CD14-positive monocyte (primary cell): ENCODE measurements at regions not wholly inside any gene's neighbourhood (a gene's known extent, or its start where the extent isn't known, plus 50 kb on each side); places are given as distances from the start of the nearest gene placed in this dataset.

Source experiments
- DNase-seq, 3 donors: peaks; one replicate each; pipeline ENCODE4 v3.0.0-alpha.2; 2011 to 2022
- H2AFZ ChIP-seq: 2 replicates; pipeline ENCODE4 v1.6.0; 2012; ENCODE audit warnings: mild to moderate bottlenecking, low read depth, low read length, inconsistent platforms; ENCODE audit not compliant: insufficient read depth, poor library complexity, severe bottlenecking
- H3K27ac ChIP-seq, 2 donors: 1 replicate in 1 of 2; 2 replicates in 1 of 2; pipeline ENCODE4 v1.5.1; 2012 to 2013; ENCODE audit warnings: low read length in 2 of 2, control low read depth in 1 of 2, inconsistent platforms in 1 of 2, low read depth in 1 of 2, mild to moderate bottlenecking in 1 of 2
- H3K27me3 ChIP-seq, 2 donors: one replicate each; pipeline versions ENCODE4 v1.6.0 to v1.6.1; 2011 to 2013; ENCODE audit warnings: low read length in 2 of 2; ENCODE audit not compliant: control insufficient read depth in 2 of 2, insufficient read depth in 2 of 2
- H3K36me3 ChIP-seq, 2 donors: replicated peaks in 1 of 2; 1 replicate in 1 of 2; 2 replicates in 1 of 2; pipeline versions ENCODE4 v1.5.1 to v1.6.1; 2012 to 2013; ENCODE audit warnings: low read length in 2 of 2, control low read depth in 1 of 2, inconsistent platforms in 1 of 2, mild to moderate bottlenecking in 1 of 2; ENCODE audit not compliant: insufficient read depth in 2 of 2, control insufficient read depth in 1 of 2
- H3K4me1 ChIP-seq, 2 donors: 1 replicate in 1 of 2; 2 replicates in 1 of 2; pipeline versions ENCODE4 v1.5.1 to v1.6.1; 2012 to 2013; ENCODE audit warnings: low read length in 2 of 2, control low read depth in 1 of 2, inconsistent platforms in 1 of 2, mild to moderate bottlenecking in 1 of 2, moderate library complexity in 1 of 2; ENCODE audit not compliant: insufficient read depth in 2 of 2, control insufficient read depth in 1 of 2
- H3K4me2 ChIP-seq: replicated peaks from 2 replicates; pipeline ENCODE3; 2012; ENCODE audit warnings: low read length, moderate library complexity, mild to moderate bottlenecking; ENCODE audit not compliant: poor library complexity, severe bottlenecking; ENCODE audit errors: extremely low read depth
- H3K4me3 ChIP-seq, 3 experiments: fragments of 200-600 bp in 1 of 3; sonication (generic) in 1 of 3; replicated peaks in 1 of 3; 1 replicate in 2 of 3; 2 replicates in 1 of 3; pipeline ENCODE4 v1.5.1; 2011 to 2013; ENCODE audit warnings: low read length in 3 of 3, mild to moderate bottlenecking in 3 of 3, control low read depth in 2 of 3, low read depth in 2 of 3, inconsistent platforms in 1 of 3, moderate library complexity in 1 of 3
- H3K79me2 ChIP-seq: 2 replicates; pipeline ENCODE4 v1.6.0; 2012; ENCODE audit warnings: mild to moderate bottlenecking, control low read depth, inconsistent platforms, low read length, moderate library complexity; ENCODE audit not compliant: insufficient read depth
- H3K9ac ChIP-seq: 2 replicates; pipeline ENCODE4 v1.6.0; 2017; ENCODE audit warnings: low read length, mild to moderate bottlenecking; ENCODE audit not compliant: insufficient read depth, poor library complexity, severe bottlenecking
- H3K9me3 ChIP-seq, 2 donors: replicated peaks in 1 of 2; 1 replicate in 1 of 2; 2 replicates in 1 of 2; pipeline versions ENCODE4 v1.5.1 to v1.6.1; 2012 to 2013; ENCODE audit warnings: low read length in 2 of 2, control low read depth in 1 of 2; ENCODE audit not compliant: control insufficient read depth in 1 of 2, insufficient read depth in 1 of 2
- H4K20me1 ChIP-seq: 2 replicates; pipeline ENCODE4 v1.6.0; 2012; ENCODE audit warnings: mild to moderate bottlenecking, low read length, control low read depth, moderate library complexity; ENCODE audit not compliant: insufficient read depth
- H3K27ac Mint-ChIP-seq, 7 donors: one replicate each; pipeline ENCODE4 v1.8.0; 2020; ENCODE audit warnings: mild to moderate bottlenecking in 7 of 7, mixed read lengths in 7 of 7, moderate library complexity in 6 of 7, inconsistent platforms in 2 of 7
- H3K27me3 Mint-ChIP-seq, 3 donors: one replicate each; pipeline ENCODE4 v1.8.0; 2021 to 2022; ENCODE audit warnings: low read depth in 3 of 3, mild to moderate bottlenecking in 3 of 3, mixed read lengths in 3 of 3, moderate library complexity in 3 of 3, inconsistent platforms in 1 of 3
- H3K36me3 Mint-ChIP-seq, 2 donors: one replicate each; pipeline ENCODE4 v1.8.0; 2020; ENCODE audit warnings: mixed read lengths in 2 of 2, inconsistent platforms in 1 of 2, mild to moderate bottlenecking in 1 of 2
- H3K4me1 Mint-ChIP-seq: one replicate; pipeline ENCODE4 v1.8.0; 2020; ENCODE audit warnings: mild to moderate bottlenecking, mixed read lengths
- H3K4me3 Mint-ChIP-seq, 2 donors: one replicate each; pipeline ENCODE4 v1.8.0; 2020; ENCODE audit warnings: mild to moderate bottlenecking in 2 of 2, mixed read lengths in 2 of 2, moderate library complexity in 1 of 2
- H3K9me3 Mint-ChIP-seq, 7 donors: one replicate each; pipeline ENCODE4 v1.8.0; 2020 to 2022; ENCODE audit warnings: mixed read lengths in 7 of 7, mild to moderate bottlenecking in 6 of 7, moderate library complexity in 6 of 7, inconsistent platforms in 2 of 7
- WGBS: methylation state at CpG from one replicate; pipeline ENCODE4 v1.1.5; 2013; ENCODE audit warnings: missing lambda C conversion rate; ENCODE audit not compliant: insufficient coverage; 5-methylcytosine and 5-hydroxymethylcytosine counted together
- intact Hi-C, 2 donors: fragments of 100-400 bp; cut with micrococcal nuclease; formaldehyde crosslinking; loops; one replicate each; pipeline versions ENCODE4 v1.15.0 to v1.15.1; 2023
- TF ChIP-seq, protein P1 (sequence below): fragments of 200-600 bp; IDR thresholded peaks from one replicate; pipeline ENCODE4 v1.8.0; 2022; ENCODE audit warnings: antibody characterized with exemption, mild to moderate bottlenecking

DNA sequence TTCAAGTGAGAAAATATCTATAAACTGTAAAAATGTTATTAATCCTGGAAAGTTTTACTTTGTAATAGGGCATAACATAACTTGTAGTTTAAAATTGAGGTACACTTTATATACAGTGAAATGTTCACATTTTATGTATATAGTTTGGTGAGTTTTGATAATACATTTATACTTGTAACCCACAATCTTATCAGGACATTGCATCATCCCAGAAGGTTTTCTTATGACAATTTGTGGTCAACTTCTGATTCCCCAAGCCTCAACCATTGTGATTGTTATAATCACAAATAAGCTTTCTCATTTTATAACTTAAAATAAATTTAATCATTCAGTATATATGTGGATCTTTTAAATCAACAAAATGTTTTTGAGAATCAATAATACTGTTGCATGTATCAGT lies 151.1 kb downstream of the TFPI2 start:
- DNase-seq, result no peak
- H3K27ac ChIP-seq, result no peak overlapping the region
- H3K4me3 Mint-ChIP-seq, result no peak overlapping the region
- peaks cover 5% of the 10 kb centered on the region for H3K4me1 Mint-ChIP-seq
- no peaks in the 10 kb centered on the region for H4K20me1 ChIP-seq
- H3K36me3 Mint-ChIP-seq, result no peaks in the 10 kb centered on the region
- H3K36me3 ChIP-seq, result no peaks in the 10 kb centered on the region
- H2AFZ ChIP-seq, result no peak overlapping the region
- H3K27ac Mint-ChIP-seq, result no peak overlapping the region
- no peak overlapping the region for H3K4me2 ChIP-seq
- H3K9me3 ChIP-seq, result no peaks in the 10 kb centered on the region
- no peak overlapping the region for H3K9ac ChIP-seq
- no peaks in the 10 kb centered on the region for H3K27me3 ChIP-seq
- H3K4me1 ChIP-seq, result no peaks in the 10 kb centered on the region
- no peak overlapping the region for H3K4me3 ChIP-seq
- intact Hi-C loops, result no loop called here
- no peaks in the 10 kb centered on the region for H3K79me2 ChIP-seq
- H3K27me3 Mint-ChIP-seq, result no peaks in the 10 kb centered on the region
- TF ChIP-seq, protein P1, sequence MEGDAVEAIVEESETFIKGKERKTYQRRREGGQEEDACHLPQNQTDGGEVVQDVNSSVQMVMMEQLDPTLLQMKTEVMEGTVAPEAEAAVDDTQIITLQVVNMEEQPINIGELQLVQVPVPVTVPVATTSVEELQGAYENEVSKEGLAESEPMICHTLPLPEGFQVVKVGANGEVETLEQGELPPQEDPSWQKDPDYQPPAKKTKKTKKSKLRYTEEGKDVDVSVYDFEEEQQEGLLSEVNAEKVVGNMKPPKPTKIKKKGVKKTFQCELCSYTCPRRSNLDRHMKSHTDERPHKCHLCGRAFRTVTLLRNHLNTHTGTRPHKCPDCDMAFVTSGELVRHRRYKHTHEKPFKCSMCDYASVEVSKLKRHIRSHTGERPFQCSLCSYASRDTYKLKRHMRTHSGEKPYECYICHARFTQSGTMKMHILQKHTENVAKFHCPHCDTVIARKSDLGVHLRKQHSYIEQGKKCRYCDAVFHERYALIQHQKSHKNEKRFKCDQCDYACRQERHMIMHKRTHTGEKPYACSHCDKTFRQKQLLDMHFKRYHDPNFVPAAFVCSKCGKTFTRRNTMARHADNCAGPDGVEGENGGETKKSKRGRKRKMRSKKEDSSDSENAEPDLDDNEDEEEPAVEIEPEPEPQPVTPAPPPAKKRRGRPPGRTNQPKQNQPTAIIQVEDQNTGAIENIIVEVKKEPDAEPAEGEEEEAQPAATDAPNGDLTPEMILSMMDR, result no peak
- H3K9me3 Mint-ChIP-seq, result peaks cover 0 to 2% (median 0%) of the 10 kb centered on the region in 7 donors

DNA sequence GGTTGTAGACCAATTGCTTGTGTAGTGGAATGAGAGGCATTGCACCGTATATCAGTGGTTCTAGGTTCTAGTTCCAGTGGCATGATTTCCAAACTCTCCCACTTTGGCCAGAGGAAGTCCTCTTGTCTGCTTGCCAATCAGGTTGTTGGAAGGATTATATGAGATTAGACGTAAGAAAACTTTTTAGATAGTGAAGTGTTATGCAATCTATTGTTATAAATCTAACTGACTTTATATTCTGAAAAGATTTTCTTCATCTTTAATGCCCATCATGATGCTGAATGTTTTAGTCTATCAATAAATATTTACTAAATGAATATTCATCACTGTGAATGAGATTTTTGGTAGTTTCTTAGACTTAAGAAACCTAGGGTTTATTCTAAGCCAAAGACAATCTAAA lies 152.6 kb downstream of the TFPI2 start:
- Mint-ChIP-seq H3K9me3 (no peaks in the 10 kb centered on the region), H3K4me3 (no peak overlapping the region), H3K27me3 (no peaks in the 10 kb centered on the region), H3K4me1 (peaks cover 5% of the 10 kb centered on the region), H3K27ac (no peak overlapping the region), H3K36me3 (no peaks in the 10 kb centered on the region)
- TF ChIP-seq, protein P1, result no peak
- no peaks in the 10 kb centered on the region for H3K27me3 ChIP-seq
- H4K20me1 ChIP-seq, result no peaks in the 10 kb centered on the region
- H2AFZ ChIP-seq, result no peak overlapping the region
- H3K9ac ChIP-seq, result no peak overlapping the region
- H3K4me2 ChIP-seq, result no peak overlapping the region
- no peaks in the 10 kb centered on the region for H3K36me3 ChIP-seq
- H3K27ac ChIP-seq, result no peak overlapping the region
- no peak overlapping the region for H3K4me3 ChIP-seq
- H3K4me1 ChIP-seq, result no peaks in the 10 kb centered on the region
- H3K79me2 ChIP-seq, result no peaks in the 10 kb centered on the region
- no peak for DNase-seq
- no peaks in the 10 kb centered on the region for H3K9me3 ChIP-seq
- intact Hi-C loops, result no loop called here
- WGBS, result no CpG with 5 or more reads among the region's 2 CpGs
